ENCODE measurements at regions not wholly inside any gene's neighbourhood (a gene's known extent, or its start where the extent isn't known, plus 50 kb on each side); places are given as distances from the start of the nearest gene placed in this dataset.

GRCh38 chr10:104580321-104580720, 60.8 kb upstream of the SORCS3 start:
- TF ChIP-seq ZNF503 (CRISPR knock-in tag; IDR thresholded peaks at IDR 0.05) (no peak), TP53 (CRISPR knock-in tag; conservative IDR thresholded peaks at IDR 0.05) (no peak), ZNF432 (CRISPR knock-in tag; IDR thresholded peaks at IDR 0.05; ENCODE audit: borderline replicate concordance) (no peak)
- no TSS peak for BruUV-seq (replicated peaks)
- no peaks in the 10 kb centered on the region for H3K36me3 ChIP-seq (replicated peaks in 1 of 2; ENCODE audit: control insufficient read depth in 1 of 2, insufficient read depth in 2 of 2, low read length in 2 of 2)
- CTCF ChIA-PET (ENCODE audit: low intra/inter-chr PET ratio, low total read pairs): interaction anchor here (1.3 to 1.9 kb wide), 4 partner anchors 33 to 345 kb away, joined by 5 to 7 read pairs (median 6); no protein-coding TSS in a partner anchor
- H4K20me1 ChIP-seq (ENCODE audit: insufficient read depth, low read length): 0 out of 2 replicates have a peak, but pooled peaks cover 3% of the 10 kb centered on the region
- no peaks in the 10 kb centered on the region for H3K9me3 ChIP-seq (ENCODE audit: low read length)
- in situ Hi-C loops (cut with HindIII; ENCODE audit: extremely low pct_ligation_motif_present, low pct_unique_long_range_greater_than_20kb): loop anchor here (5.0 kb wide), 1 partner anchor 37 kb away; no protein-coding TSS in a partner anchor
- FAIRE-seq (no peak), ATAC-seq (no peak), DNase-seq (ENCODE audit: low spot score) (no peak)
- H3K9ac ChIP-seq (ENCODE audit: insufficient read depth, low read depth, low read length): no peak overlapping the region
- no peak overlapping the region for H3K27ac ChIP-seq (ENCODE audit: extremely low read length, insufficient read depth, low read length)
- POLR2A ChIA-PET: no interaction called here
- intact Hi-C loops (cut with micrococcal nuclease; ENCODE audit: unreplicated experiment): loop anchor here (2.0 kb wide), 2 partner anchors 34 to 42 kb away; no protein-coding TSS in a partner anchor
- H3K27me3 ChIP-seq (ENCODE audit: control insufficient read depth in 1 of 2, insufficient read depth in 2 of 2, low read length in 2 of 2): peaks cover 0 to 25% of the 10 kb centered on the region in 2 experiments; a peak in 2 of 5 replicates
- H3K4me2 ChIP-seq (ENCODE audit: low read depth, low read length): no peak overlapping the region
- no peak overlapping the region for H3K4me3 ChIP-seq (replicated peaks in 1 of 3; ENCODE audit: insufficient read depth in 1 of 3, low read depth in 2 of 3, low read length in 3 of 3)
- H3K4me1 ChIP-seq (ENCODE audit: insufficient read depth, low read length): 0 out of 2 replicates have a peak, but pooled peaks cover 6% of the 10 kb centered on the region
- H3K79me2 ChIP-seq (ENCODE audit: insufficient read depth, low read length): no peaks in the 10 kb centered on the region
- 15% methylated on average over 13 of the region's 13 CpGs for WGBS (ENCODE audit: low lambda C conversion rate)
- H2AFZ ChIP-seq (ENCODE audit: low read length): no peak overlapping the region
